K562 (cell line): ENCODE measurements at regions not wholly inside any gene's neighbourhood (a gene's known extent, or its start where the extent isn't known, plus 50 kb on each side); places are given as distances from the start of the nearest gene placed in this dataset.

ENCODE experiments used
- BCLAF1 ChIP-seq, 2 experiments: fragments of 450-650 bp in 1 of 2; IDR thresholded peaks; 2 replicates each; pipeline ENCODE4 v1.6.1; 2011 to 2017; ENCODE audit warnings: low read depth in 2 of 2, antibody characterized with exemption in 1 of 2, borderline replicate concordance in 1 of 2, low read length in 1 of 2, mild to moderate bottlenecking in 1 of 2, mixed read lengths in 1 of 2; ENCODE audit not compliant: control insufficient read depth in 1 of 2
- FIP1L1 ChIP-seq: fragments of 200-400 bp; formaldehyde crosslinking; IDR thresholded peaks from 2 replicates; pipeline ENCODE4 v1.6.1; 2018; ENCODE audit warnings: mild to moderate bottlenecking, low read depth, low read length; ENCODE audit not compliant: poor library complexity, severe bottlenecking
- FOS ChIP-seq: IDR thresholded peaks from 3 replicates; pipeline ENCODE4 v1.6.1; 2011; ENCODE audit not compliant: insufficient read length; ENCODE audit errors: extremely low read depth
- POLR2A ChIP-seq: fragments of 450-650 bp; conservative IDR thresholded peaks from 2 replicates; pipeline ENCODE4 v1.6.1; 2016
- RBM22 ChIP-seq: fragments of 200-400 bp; formaldehyde crosslinking; IDR thresholded peaks from 2 replicates; pipeline ENCODE4 v1.6.1; 2018; ENCODE audit warnings: low read length, low read depth; ENCODE audit not compliant: poor library complexity, severe bottlenecking
- RCOR1 ChIP-seq, 2 experiments: IDR thresholded peaks; 2 replicates each; pipeline ENCODE4 v1.6.1; 2012; ENCODE audit warnings: low read depth in 2 of 2, low read length in 2 of 2, borderline replicate concordance in 1 of 2, improper control_type of control experiment in 1 of 2
- REST ChIP-seq, 2 experiments: fragments of 450-650 bp; formaldehyde crosslinking in 1 of 2; IDR thresholded peaks; 2 replicates each; pipeline versions ENCODE4 v1.4.0 to v1.6.1; 2014 to 2020; ENCODE audit warnings: mild to moderate bottlenecking in 2 of 2, borderline replicate concordance in 1 of 2, low read depth in 1 of 2
- ZNF431 ChIP-seq: sonication (generic); formaldehyde crosslinking; IDR thresholded peaks from 2 replicates; pipeline ENCODE4 v1.8.0; 2022; ENCODE audit warnings: mild to moderate bottlenecking, missing genetic modification reagents
- TF ChIP-seq, protein P1 (sequence below): sonication (generic); formaldehyde crosslinking; IDR thresholded peaks from 2 replicates; pipeline ENCODE4 v1.8.1; 2023; ENCODE audit warnings: mild to moderate bottlenecking, missing genetic modification reagents
- TF ChIP-seq, protein P2 (sequence below): sonication (generic); formaldehyde crosslinking; IDR thresholded peaks from 2 replicates; pipeline ENCODE4 v1.8.1; 2023; ENCODE audit warnings: mild to moderate bottlenecking, missing genetic modification reagents, moderate library complexity
- TF ChIP-seq, protein P3 (sequence below), 3 experiments: IDR thresholded peaks in 2 of 3; conservative IDR thresholded peaks in 1 of 3; 2 replicates each; pipeline ENCODE4 v1.5.1; 2011 to 2012; ENCODE audit warnings: low read length in 3 of 3, mild to moderate bottlenecking in 3 of 3, control low read depth in 2 of 3, improper control_type of control experiment in 1 of 3, inconsistent platforms in 1 of 3, low read depth in 1 of 3, mixed read lengths in 1 of 3, moderate library complexity in 1 of 3; ENCODE audit not compliant: insufficient read depth in 2 of 3

GRCh38 chr10:78979938-78980337 lies 88.8 kb upstream of the ZMIZ1 start:
- TF ChIP-seq POLR2A (no peak), FIP1L1 (no peak), ZNF431 (CRISPR knock-in tag) (no peak), FOS (no peak), BCLAF1 (IDR thresholded peaks at IDR 0.05; ENCODE audit: borderline replicate concordance in 1 of 2, control insufficient read depth in 1 of 2, low read depth in 2 of 2, low read length in 1 of 2) (no peak), RBM22 (no peak), REST (IDR thresholded peaks at IDR 0.05; ENCODE audit: borderline replicate concordance) (no peak), REST (CRISPR knock-in tag; IDR thresholded peaks at IDR 0.05; ENCODE audit: low read depth) (no peak), RCOR1 (IDR thresholded peaks at IDR 0.05; ENCODE audit: borderline replicate concordance in 1 of 2, low read depth in 2 of 2, low read length in 2 of 2) (no peak)
- TF ChIP-seq, protein P1, sequence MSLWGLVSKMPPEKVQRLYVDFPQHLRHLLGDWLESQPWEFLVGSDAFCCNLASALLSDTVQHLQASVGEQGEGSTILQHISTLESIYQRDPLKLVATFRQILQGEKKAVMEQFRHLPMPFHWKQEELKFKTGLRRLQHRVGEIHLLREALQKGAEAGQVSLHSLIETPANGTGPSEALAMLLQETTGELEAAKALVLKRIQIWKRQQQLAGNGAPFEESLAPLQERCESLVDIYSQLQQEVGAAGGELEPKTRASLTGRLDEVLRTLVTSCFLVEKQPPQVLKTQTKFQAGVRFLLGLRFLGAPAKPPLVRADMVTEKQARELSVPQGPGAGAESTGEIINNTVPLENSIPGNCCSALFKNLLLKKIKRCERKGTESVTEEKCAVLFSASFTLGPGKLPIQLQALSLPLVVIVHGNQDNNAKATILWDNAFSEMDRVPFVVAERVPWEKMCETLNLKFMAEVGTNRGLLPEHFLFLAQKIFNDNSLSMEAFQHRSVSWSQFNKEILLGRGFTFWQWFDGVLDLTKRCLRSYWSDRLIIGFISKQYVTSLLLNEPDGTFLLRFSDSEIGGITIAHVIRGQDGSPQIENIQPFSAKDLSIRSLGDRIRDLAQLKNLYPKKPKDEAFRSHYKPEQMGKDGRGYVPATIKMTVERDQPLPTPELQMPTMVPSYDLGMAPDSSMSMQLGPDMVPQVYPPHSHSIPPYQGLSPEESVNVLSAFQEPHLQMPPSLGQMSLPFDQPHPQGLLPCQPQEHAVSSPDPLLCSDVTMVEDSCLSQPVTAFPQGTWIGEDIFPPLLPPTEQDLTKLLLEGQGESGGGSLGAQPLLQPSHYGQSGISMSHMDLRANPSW (CRISPR knock-in tag), result no peak
- TF ChIP-seq, protein P2, sequence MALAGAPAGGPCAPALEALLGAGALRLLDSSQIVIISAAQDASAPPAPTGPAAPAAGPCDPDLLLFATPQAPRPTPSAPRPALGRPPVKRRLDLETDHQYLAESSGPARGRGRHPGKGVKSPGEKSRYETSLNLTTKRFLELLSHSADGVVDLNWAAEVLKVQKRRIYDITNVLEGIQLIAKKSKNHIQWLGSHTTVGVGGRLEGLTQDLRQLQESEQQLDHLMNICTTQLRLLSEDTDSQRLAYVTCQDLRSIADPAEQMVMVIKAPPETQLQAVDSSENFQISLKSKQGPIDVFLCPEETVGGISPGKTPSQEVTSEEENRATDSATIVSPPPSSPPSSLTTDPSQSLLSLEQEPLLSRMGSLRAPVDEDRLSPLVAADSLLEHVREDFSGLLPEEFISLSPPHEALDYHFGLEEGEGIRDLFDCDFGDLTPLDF (CRISPR knock-in tag), result no peak
- TF ChIP-seq, protein P3, sequence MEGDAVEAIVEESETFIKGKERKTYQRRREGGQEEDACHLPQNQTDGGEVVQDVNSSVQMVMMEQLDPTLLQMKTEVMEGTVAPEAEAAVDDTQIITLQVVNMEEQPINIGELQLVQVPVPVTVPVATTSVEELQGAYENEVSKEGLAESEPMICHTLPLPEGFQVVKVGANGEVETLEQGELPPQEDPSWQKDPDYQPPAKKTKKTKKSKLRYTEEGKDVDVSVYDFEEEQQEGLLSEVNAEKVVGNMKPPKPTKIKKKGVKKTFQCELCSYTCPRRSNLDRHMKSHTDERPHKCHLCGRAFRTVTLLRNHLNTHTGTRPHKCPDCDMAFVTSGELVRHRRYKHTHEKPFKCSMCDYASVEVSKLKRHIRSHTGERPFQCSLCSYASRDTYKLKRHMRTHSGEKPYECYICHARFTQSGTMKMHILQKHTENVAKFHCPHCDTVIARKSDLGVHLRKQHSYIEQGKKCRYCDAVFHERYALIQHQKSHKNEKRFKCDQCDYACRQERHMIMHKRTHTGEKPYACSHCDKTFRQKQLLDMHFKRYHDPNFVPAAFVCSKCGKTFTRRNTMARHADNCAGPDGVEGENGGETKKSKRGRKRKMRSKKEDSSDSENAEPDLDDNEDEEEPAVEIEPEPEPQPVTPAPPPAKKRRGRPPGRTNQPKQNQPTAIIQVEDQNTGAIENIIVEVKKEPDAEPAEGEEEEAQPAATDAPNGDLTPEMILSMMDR (IDR thresholded peaks at IDR 0.05 in 2 of 3, conservative IDR thresholded peaks at IDR 0.05 in 1 of 3; ENCODE audit: insufficient read depth in 2 of 3, low read depth in 1 of 3, low read length in 3 of 3), result no peak
